WTC11 (cell line): ENCODE measurements at regions not wholly inside any gene's neighbourhood (a gene's known extent, or its start where the extent isn't known, plus 50 kb on each side); places are given as distances from the start of the nearest gene placed in this dataset.

Experiments used
- ATAC-seq: fragments of 200-7000 bp; cut with Tn5 transposase; 2 replicates; pipeline ENCODE4 v1.10.0; 2021; ENCODE audit warnings: mild to moderate bottlenecking, moderate library complexity
- CTCF ChIA-PET: fragments of 300-600 bp; sonication (Branson Sonifier 250); formaldehyde crosslinking; loops from one replicate; lab custom pipeline; 2021; ENCODE audit warnings: antibody characterized with exemption; lab: Charles Lee
- POLR2A ChIA-PET: fragments of 350-600 bp; sonication (Branson Sonifier 250); formaldehyde crosslinking; loops from one replicate; lab custom pipeline; 2021; ENCODE audit warnings: antibody characterized with exemption; lab: Charles Lee
- DNase-seq: peaks from one replicate; pipeline ENCODE4 v3.0.0; 2021; ENCODE audit warnings: low spot score
- H3K27ac Mint-ChIP-seq: 2 replicates; pipeline ENCODE4 v1.8.0; 2021; ENCODE audit warnings: mixed read lengths
- H3K27me3 Mint-ChIP-seq: 2 replicates; pipeline ENCODE4 v1.8.0; 2021; ENCODE audit warnings: low read depth, mild to moderate bottlenecking, moderate library complexity, mixed read lengths
- H3K36me3 Mint-ChIP-seq: 2 replicates; pipeline ENCODE4 v1.8.0; 2021; ENCODE audit warnings: mixed read lengths
- H3K4me1 Mint-ChIP-seq: 2 replicates; pipeline ENCODE4 v1.8.0; 2022; ENCODE audit warnings: mixed read lengths
- H3K4me3 Mint-ChIP-seq: 2 replicates; pipeline ENCODE4 v1.8.0; 2021; ENCODE audit warnings: mild to moderate bottlenecking, moderate library complexity, mixed read lengths
- H3K9me3 Mint-ChIP-seq: 2 replicates; pipeline ENCODE4 v1.8.0; 2021; ENCODE audit warnings: mixed read lengths
- ATF6 ChIP-seq: sonication (generic); formaldehyde crosslinking; IDR thresholded peaks from 2 replicates; pipeline ENCODE4 v1.8.1; 2023; ENCODE audit warnings: mild to moderate bottlenecking, missing genetic modification reagents
- CTCF ChIP-seq: fragments of 200-600 bp; IDR thresholded peaks from 2 replicates; pipeline ENCODE4 v1.8.0; 2022; ENCODE audit warnings: antibody characterized with exemption
- GABPB1 ChIP-seq: sonication (generic); formaldehyde crosslinking; IDR thresholded peaks from 2 replicates; pipeline ENCODE4 v1.8.1; 2023; ENCODE audit warnings: mild to moderate bottlenecking, missing genetic modification reagents
- SMAD3 ChIP-seq: sonication (generic); formaldehyde crosslinking; IDR thresholded peaks from 2 replicates; pipeline ENCODE4 v1.8.0; 2022; ENCODE audit warnings: missing genetic modification reagents, mild to moderate bottlenecking, borderline replicate concordance
- SOX15 ChIP-seq: fragments of 250-450 bp; sonication (Bioruptor Pico); IDR thresholded peaks from 2 replicates; pipeline ENCODE4 v1.9.0; 2021; ENCODE audit warnings: mild to moderate bottlenecking
- TP53 ChIP-seq: sonication (generic); formaldehyde crosslinking; IDR thresholded peaks from 2 replicates; pipeline ENCODE4 v1.8.1; 2023; ENCODE audit warnings: mild to moderate bottlenecking, missing genetic modification reagents
- ZNF423 ChIP-seq: fragments of 250-450 bp; sonication (Bioruptor Pico); IDR thresholded peaks from 2 replicates; pipeline ENCODE4 v2.1.2; 2022; ENCODE audit warnings: mild to moderate bottlenecking, moderate library complexity
- TF ChIP-seq, protein P1 (sequence below): sonication (generic); formaldehyde crosslinking; IDR thresholded peaks from 2 replicates; pipeline ENCODE4 v1.8.0; 2022; ENCODE audit warnings: mild to moderate bottlenecking, missing genetic modification reagents

DNA sequence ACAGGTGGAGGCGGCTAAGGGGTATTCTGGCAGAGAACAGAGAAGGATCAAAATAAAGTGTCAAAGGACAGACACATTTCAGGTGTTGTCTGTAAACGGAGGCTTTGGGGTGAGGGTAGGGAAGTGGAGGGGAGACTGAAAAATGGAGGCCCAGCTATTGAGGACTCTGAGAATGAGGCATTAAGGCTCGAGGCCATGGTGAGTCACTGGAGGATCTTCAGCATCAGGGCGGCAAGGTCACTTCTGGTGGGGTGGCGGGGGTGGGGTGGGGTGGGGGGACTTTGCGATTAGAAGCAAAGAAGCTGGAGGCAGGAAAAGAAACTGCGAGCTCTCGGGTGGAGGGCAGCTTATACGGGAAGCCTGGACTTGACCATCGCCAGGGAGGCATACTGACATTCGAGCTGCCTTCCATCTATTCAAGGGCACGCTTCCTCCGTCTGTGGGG lies 58.4 kb upstream of the PCGF5 start (continued):
- TF ChIP-seq ATF6 (no peak), TP53 (CRISPR knock-in tag) (no peak), SMAD3 (no peak)

- ATAC-seq (peak; percentile 52), DNase-seq (peak; percentile 41)
- Mint-ChIP-seq H3K27ac (no peak overlapping the region), H3K4me1 (peaks cover 8% of the 10 kb centered on the region), H3K36me3 (no peaks in the 10 kb centered on the region), H3K9me3 (no peaks in the 10 kb centered on the region), H3K27me3 (peaks cover 91% of the 10 kb centered on the region), H3K4me3 (peak overlapping the region; percentile 64)
- peak; percentile 4; the same call in 1 of the 2 replicates for TF ChIP-seq ZNF423 (CRISPR knock-in tag)
- TF ChIP-seq SOX15 (CRISPR knock-in tag) = no peak
- POLR2A ChIA-PET = no interaction called here
- CTCF ChIA-PET = interaction anchor here (0.9 to 1.5 kb wide), 2 partner anchors 136 to 251 kb away, joined by 3 to 5 read pairs; no protein-coding TSS in a partner anchor
These were observed 57.8 kb upstream of the PCGF5 start for GRCh38 chr10:91162495-91163268.

- DNase-seq = peak; percentile 54
These were observed 57.1 kb upstream of the PCGF5 start for GRCh38 chr10:91163269-91163868.

DNA sequence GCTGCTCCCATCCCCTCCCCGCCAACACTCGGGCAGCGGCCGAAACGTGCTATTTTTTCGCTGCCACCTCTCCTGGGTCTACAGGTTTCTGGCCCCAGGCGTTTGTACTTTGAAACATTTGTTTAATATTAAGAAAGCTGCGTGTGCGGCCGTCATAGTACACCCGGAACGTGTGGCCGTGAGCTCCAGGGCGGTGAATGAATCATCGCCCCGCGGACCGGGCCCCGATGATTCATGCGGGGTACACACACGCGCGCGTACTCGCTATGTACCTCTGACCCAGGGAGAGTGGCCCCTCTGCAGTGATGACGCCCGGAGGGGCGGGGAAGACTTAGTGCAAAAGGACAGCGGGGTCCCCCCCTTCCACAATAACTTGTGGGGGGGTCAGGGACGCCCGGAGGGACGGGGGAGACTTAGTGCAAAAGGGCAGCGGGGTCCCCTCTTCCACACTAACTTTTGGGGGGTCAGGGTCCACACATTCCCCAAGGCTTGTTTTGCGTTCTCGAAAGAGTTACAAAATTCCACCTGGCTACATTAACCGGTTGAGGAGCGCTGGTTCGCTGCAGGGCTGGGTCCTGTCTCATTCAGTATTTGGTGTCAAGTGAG lies 56.5 kb upstream of the PCGF5 start:
- ATAC-seq = peak; percentile 10

More at GRCh38 chr10:91163269-91163868, 57.1 kb upstream of the PCGF5 start:
- H3K27ac Mint-ChIP-seq = no peak overlapping the region
- H3K4me1 Mint-ChIP-seq = peaks cover 8% of the 10 kb centered on the region
- peaks cover 91% of the 10 kb centered on the region for H3K27me3 Mint-ChIP-seq
- CTCF ChIA-PET = no interaction called here
- no peaks in the 10 kb centered on the region for H3K36me3 Mint-ChIP-seq
- POLR2A ChIA-PET = no interaction called here
- peak; percentile 58 for ATAC-seq
- H3K4me3 Mint-ChIP-seq = peak overlapping the region; percentile 74
- H3K9me3 Mint-ChIP-seq = no peaks in the 10 kb centered on the region
- TF ChIP-seq GABPB1 (CRISPR knock-in tag) = peak; percentile 15; the same call in 1 of the 2 replicates
- no peak for TF ChIP-seq CTCF

More for the DNA sequence above, 56.5 kb upstream of the PCGF5 start:
- Mint-ChIP-seq H3K9me3 (no peaks in the 10 kb centered on the region), H3K4me1 (peaks cover 8% of the 10 kb centered on the region), H3K27me3 (peaks cover 92% of the 10 kb centered on the region), H3K27ac (no peak overlapping the region), H3K36me3 (no peaks in the 10 kb centered on the region)
- CTCF ChIA-PET = interaction anchor here (1.1 kb wide), 1 partner anchor 75 kb away, joined by 3 read pairs; no protein-coding TSS in a partner anchor
- peak; percentile 22 for DNase-seq
- POLR2A ChIA-PET = no interaction called here
- TF ChIP-seq GABPB1 (CRISPR knock-in tag) (peak; percentile 48; the same call in 1 of the 2 replicates), CTCF (no peak)
- TF ChIP-seq, protein P1, sequence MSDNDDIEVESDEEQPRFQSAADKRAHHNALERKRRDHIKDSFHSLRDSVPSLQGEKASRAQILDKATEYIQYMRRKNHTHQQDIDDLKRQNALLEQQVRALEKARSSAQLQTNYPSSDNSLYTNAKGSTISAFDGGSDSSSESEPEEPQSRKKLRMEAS (CRISPR knock-in tag) = 0 out of 2 replicates have a peak, but pooled peaks have one; percentile 17
- TF ChIP-seq, all 79 proteins: peak for 2
- peak overlapping the region; percentile 74 for H3K4me3 Mint-ChIP-seq
